GM23338 (cell line): ENCODE measurements at regions not wholly inside any gene's neighbourhood (a gene's known extent, or its start where the extent isn't known, plus 50 kb on each side); places are given as distances from the start of the nearest gene placed in this dataset.

ENCODE experiments used
- ATAC-seq: fragments of 200-7000 bp; cut with Tn5 transposase; 3 replicates; pipeline ENCODE4 v1.9.1; 2020
- DNase-seq: peaks from one replicate; pipeline ENCODE4 v3.0.0-alpha.2; 2015; ENCODE audit warnings: low spot score
- H2AFZ ChIP-seq: fragments of 200-600 bp; sonication (generic); 2 replicates; pipeline ENCODE4 v1.8.0; 2016; ENCODE audit warnings: antibody characterized with exemption, mild to moderate bottlenecking, moderate library complexity
- H3F3A ChIP-seq: fragments of 200-600 bp; sonication (generic); replicated peaks from 2 replicates; pipeline ENCODE4 v1.8.0; 2017; ENCODE audit warnings: antibody characterized with exemption, mixed run types, low read depth
- H3K27ac ChIP-seq: fragments of 200-600 bp; sonication (generic); 2 replicates; pipeline ENCODE4 v1.6.1; 2016; ENCODE audit warnings: low read depth
- H3K27me3 ChIP-seq: fragments of 200-600 bp; sonication (generic); 2 replicates; pipeline ENCODE4 v1.8.0; 2016; ENCODE audit warnings: mild to moderate bottlenecking, mixed run types, moderate library complexity; ENCODE audit not compliant: insufficient read depth
- H3K36me3 ChIP-seq: fragments of 200-600 bp; sonication (generic); 2 replicates; pipeline ENCODE4 v1.8.0; 2016; ENCODE audit warnings: mild to moderate bottlenecking; ENCODE audit not compliant: insufficient read depth
- H3K4me1 ChIP-seq: fragments of 200-600 bp; sonication (generic); 2 replicates; pipeline ENCODE4 v1.8.0; 2016; ENCODE audit warnings: mild to moderate bottlenecking, moderate library complexity; ENCODE audit not compliant: insufficient read depth
- H3K4me2 ChIP-seq: fragments of 200-600 bp; sonication (generic); 2 replicates; pipeline ENCODE4 v1.7.1; 2017; ENCODE audit warnings: mixed run types
- H3K4me3 ChIP-seq: fragments of 200-600 bp; sonication (generic); 2 replicates; pipeline ENCODE4 v1.6.1; 2016; ENCODE audit warnings: mixed run types
- H3K79me2 ChIP-seq: fragments of 200-600 bp; sonication (generic); replicated peaks from 2 replicates; pipeline ENCODE4 v1.8.0; 2017; ENCODE audit warnings: mild to moderate bottlenecking; ENCODE audit not compliant: insufficient read depth
- H3K9me2 ChIP-seq: fragments of 200-600 bp; sonication (generic); 2 replicates; pipeline ENCODE4 v1.8.0; 2017; ENCODE audit not compliant: insufficient read depth
- H4K20me1 ChIP-seq: fragments of 200-600 bp; sonication (generic); replicated peaks from 2 replicates; pipeline ENCODE4 v1.8.0; 2017; ENCODE audit warnings: mild to moderate bottlenecking; ENCODE audit not compliant: insufficient read depth
- H3K27ac Mint-ChIP-seq: 2 replicates; pipeline ENCODE4 v1.8.0; 2020; ENCODE audit warnings: inconsistent platforms, mild to moderate bottlenecking, moderate library complexity, mixed read lengths
- H3K27me3 Mint-ChIP-seq: 3 replicates; pipeline ENCODE4 v1.8.0; 2022; ENCODE audit warnings: low read depth, mild to moderate bottlenecking, moderate library complexity, mixed read lengths, inconsistent platforms; ENCODE audit not compliant: insufficient read depth, poor library complexity
- H3K36me3 Mint-ChIP-seq: 3 replicates; pipeline ENCODE4 v1.8.0; 2021; ENCODE audit warnings: low read depth, mild to moderate bottlenecking, inconsistent platforms, moderate library complexity, mixed read lengths
- H3K4me1 Mint-ChIP-seq: 3 replicates; pipeline ENCODE4 v1.8.0; 2020; ENCODE audit warnings: mild to moderate bottlenecking, inconsistent platforms, mixed read lengths
- H3K4me3 Mint-ChIP-seq: 3 replicates; pipeline ENCODE4 v1.8.0; 2021; ENCODE audit warnings: moderate library complexity, mild to moderate bottlenecking, inconsistent platforms, mixed read lengths
- H3K9me3 Mint-ChIP-seq: 3 replicates; pipeline ENCODE4 v1.8.0; 2020; ENCODE audit warnings: moderate library complexity, mild to moderate bottlenecking, inconsistent platforms, mixed read lengths
- EZH2 ChIP-seq: fragments of 200-600 bp; sonication (generic); IDR thresholded peaks from one replicate; pipeline ENCODE4 v1.8.0; 2017; ENCODE audit warnings: antibody characterized with exemption, mild to moderate bottlenecking, low read depth; ENCODE audit not compliant: unreplicated experiment
- JUNB ChIP-seq: IDR thresholded peaks from one replicate; pipeline ENCODE4 v1.6.1; 2016; ENCODE audit warnings: antibody characterized with exemption; ENCODE audit not compliant: unreplicated experiment
- NANOG ChIP-seq: IDR thresholded peaks from 2 replicates; pipeline ENCODE4 v1.6.1; 2016; ENCODE audit warnings: antibody characterized with exemption, borderline replicate concordance
- POLR2AphosphoS5 ChIP-seq: IDR thresholded peaks from 2 replicates; pipeline ENCODE4 v1.6.1; 2016; ENCODE audit warnings: antibody characterized with exemption, low read depth
- ZNF114 ChIP-seq: fragments of 250-450 bp; sonication (Bioruptor Pico); IDR thresholded peaks from 2 replicates; pipeline ENCODE4 v1.5.0; 2020; ENCODE audit warnings: mild to moderate bottlenecking, moderate library complexity
- TF ChIP-seq, protein P1 (sequence below): IDR thresholded peaks from 2 replicates; pipeline ENCODE4 v1.6.1; 2016; ENCODE audit warnings: antibody characterized with exemption
- TF ChIP-seq, protein P2 (sequence below): fragments of 250-450 bp; sonication (Bioruptor Pico); IDR thresholded peaks from 2 replicates; pipeline ENCODE4 v1.5.0; 2020; ENCODE audit warnings: mild to moderate bottlenecking, moderate library complexity

DNA sequence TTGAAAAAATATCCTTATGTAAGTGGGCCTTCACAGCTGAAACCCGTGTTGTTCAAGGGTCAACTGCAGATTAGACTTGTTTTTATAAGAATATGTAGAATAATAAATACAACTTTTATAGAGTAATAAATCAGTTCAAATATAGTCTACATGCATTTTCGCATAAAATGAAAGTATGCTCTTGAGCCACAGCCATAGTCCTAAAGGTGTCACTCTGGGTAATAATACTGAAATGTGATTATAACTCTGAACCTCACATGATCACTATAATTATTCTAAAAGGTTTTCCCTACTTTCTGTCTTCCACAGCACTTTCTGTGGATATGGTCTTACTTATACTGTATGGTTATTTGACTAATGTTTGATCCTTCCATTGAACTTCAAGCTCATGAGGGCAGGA is 185.8 kb downstream of the SLC6A15 start (continued):
- TF ChIP-seq, protein P1, sequence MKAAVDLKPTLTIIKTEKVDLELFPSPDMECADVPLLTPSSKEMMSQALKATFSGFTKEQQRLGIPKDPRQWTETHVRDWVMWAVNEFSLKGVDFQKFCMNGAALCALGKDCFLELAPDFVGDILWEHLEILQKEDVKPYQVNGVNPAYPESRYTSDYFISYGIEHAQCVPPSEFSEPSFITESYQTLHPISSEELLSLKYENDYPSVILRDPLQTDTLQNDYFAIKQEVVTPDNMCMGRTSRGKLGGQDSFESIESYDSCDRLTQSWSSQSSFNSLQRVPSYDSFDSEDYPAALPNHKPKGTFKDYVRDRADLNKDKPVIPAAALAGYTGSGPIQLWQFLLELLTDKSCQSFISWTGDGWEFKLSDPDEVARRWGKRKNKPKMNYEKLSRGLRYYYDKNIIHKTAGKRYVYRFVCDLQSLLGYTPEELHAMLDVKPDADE = no peak
- TF ChIP-seq, protein P2, sequence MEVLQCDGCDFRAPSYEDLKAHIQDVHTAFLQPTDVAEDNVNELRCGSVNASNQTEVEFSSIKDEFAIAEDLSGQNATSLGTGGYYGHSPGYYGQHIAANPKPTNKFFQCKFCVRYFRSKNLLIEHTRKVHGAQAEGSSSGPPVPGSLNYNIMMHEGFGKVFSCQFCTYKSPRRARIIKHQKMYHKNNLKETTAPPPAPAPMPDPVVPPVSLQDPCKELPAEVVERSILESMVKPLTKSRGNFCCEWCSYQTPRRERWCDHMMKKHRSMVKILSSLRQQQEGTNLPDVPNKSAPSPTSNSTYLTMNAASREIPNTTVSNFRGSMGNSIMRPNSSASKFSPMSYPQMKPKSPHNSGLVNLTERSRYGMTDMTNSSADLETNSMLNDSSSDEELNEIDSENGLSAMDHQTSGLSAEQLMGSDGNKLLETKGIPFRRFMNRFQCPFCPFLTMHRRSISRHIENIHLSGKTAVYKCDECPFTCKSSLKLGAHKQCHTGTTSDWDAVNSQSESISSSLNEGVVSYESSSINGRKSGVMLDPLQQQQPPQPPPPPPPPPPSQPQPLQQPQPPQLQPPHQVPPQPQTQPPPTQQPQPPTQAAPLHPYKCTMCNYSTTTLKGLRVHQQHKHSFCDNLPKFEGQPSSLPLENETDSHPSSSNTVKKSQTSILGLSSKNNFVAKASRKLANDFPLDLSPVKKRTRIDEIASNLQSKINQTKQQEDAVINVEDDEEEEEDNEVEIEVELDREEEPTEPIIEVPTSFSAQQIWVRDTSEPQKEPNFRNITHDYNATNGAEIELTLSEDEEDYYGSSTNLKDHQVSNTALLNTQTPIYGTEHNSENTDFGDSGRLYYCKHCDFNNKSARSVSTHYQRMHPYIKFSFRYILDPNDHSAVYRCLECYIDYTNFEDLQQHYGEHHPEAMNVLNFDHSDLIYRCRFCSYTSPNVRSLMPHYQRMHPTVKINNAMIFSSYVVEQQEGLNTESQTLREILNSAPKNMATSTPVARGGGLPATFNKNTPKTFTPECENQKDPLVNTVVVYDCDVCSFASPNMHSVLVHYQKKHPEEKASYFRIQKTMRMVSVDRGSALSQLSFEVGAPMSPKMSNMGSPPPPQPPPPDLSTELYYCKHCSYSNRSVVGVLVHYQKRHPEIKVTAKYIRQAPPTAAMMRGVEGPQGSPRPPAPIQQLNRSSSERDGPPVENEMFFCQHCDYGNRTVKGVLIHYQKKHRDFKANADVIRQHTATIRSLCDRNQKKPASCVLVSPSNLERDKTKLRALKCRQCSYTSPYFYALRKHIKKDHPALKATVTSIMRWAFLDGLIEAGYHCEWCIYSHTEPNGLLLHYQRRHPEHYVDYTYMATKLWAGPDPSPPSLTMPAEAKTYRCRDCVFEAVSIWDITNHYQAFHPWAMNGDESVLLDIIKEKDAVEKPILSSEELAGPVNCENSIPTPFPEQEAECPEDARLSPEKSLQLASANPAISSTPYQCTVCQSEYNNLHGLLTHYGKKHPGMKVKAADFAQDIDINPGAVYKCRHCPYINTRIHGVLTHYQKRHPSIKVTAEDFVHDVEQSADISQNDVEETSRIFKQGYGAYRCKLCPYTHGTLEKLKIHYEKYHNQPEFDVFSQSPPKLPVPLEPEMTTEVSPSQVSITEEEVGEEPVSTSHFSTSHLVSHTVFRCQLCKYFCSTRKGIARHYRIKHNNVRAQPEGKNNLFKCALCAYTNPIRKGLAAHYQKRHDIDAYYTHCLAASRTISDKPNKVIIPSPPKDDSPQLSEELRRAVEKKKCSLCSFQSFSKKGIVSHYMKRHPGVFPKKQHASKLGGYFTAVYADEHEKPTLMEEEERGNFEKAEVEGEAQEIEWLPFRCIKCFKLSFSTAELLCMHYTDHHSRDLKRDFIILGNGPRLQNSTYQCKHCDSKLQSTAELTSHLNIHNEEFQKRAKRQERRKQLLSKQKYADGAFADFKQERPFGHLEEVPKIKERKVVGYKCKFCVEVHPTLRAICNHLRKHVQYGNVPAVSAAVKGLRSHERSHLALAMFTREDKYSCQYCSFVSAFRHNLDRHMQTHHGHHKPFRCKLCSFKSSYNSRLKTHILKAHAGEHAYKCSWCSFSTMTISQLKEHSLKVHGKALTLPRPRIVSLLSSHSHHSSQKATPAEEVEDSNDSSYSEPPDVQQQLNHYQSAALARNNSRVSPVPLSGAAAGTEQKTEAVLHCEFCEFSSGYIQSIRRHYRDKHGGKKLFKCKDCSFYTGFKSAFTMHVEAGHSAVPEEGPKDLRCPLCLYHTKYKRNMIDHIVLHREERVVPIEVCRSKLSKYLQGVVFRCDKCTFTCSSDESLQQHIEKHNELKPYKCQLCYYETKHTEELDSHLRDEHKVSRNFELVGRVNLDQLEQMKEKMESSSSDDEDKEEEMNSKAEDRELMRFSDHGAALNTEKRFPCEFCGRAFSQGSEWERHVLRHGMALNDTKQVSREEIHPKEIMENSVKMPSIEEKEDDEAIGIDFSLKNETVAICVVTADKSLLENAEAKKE (CRISPR knock-in tag) = no peak
- no peak for TF ChIP-seq JUNB
- no peak for TF ChIP-seq ZNF114 (CRISPR knock-in tag)
- TF ChIP-seq POLR2AphosphoS5 = no peak
- no peak for TF ChIP-seq EZH2

DNA sequence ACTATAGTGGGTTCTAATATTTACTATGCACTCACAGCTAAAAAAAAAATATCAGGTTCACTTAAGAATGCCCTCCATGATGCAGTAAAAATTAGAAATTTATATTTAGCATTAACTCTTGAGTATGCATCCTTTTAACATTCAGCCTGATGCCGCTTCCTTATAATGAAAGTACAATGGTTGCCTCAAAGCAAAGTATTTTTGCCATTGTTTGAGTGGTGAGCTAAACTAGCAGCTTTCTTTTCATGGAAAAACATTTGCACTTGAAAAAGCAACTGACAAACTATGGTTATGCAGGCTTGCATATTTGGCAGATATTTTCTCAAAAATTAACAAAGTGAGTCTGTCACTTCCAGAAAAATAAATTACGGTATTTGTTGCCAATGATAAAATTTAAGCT is 188.6 kb downstream of the SLC6A15 start:
- Histone ChIP-seq H3K36me3 (no peaks in the 10 kb centered on the region), H4K20me1 (no peaks in the 10 kb centered on the region), H3K4me3 (no peak overlapping the region), H3F3A (no peaks in the 10 kb centered on the region), H3K9me2 (no peaks in the 10 kb centered on the region), H3K79me2 (no peaks in the 10 kb centered on the region), H3K27ac (peak overlapping the region; percentile 36), H3K4me2 (peak overlapping the region; percentile 36), H3K27me3 (no peaks in the 10 kb centered on the region), H2AFZ (no peak overlapping the region), H3K4me1 (peaks cover 49% of the 10 kb centered on the region)
- no peak overlapping the region for H3K27ac Mint-ChIP-seq
- no peak for ATAC-seq
- no peaks in the 10 kb centered on the region for H3K9me3 Mint-ChIP-seq
- no peaks in the 10 kb centered on the region for H3K36me3 Mint-ChIP-seq
- DNase-seq = peak; percentile 35
- H3K4me3 Mint-ChIP-seq = no peak overlapping the region
- H3K27me3 Mint-ChIP-seq = peaks cover 3% of the 10 kb centered on the region
- peak; percentile 75 for TF ChIP-seq NANOG
- TF ChIP-seq, protein P2 (CRISPR knock-in tag) = no peak
- peaks cover 41% of the 10 kb centered on the region for H3K4me1 Mint-ChIP-seq
